ENCODE measurements at regions not wholly inside any gene's neighbourhood (a gene's known extent, or its start where the extent isn't known, plus 50 kb on each side); places are given as distances from the start of the nearest gene placed in this dataset.

DNA sequence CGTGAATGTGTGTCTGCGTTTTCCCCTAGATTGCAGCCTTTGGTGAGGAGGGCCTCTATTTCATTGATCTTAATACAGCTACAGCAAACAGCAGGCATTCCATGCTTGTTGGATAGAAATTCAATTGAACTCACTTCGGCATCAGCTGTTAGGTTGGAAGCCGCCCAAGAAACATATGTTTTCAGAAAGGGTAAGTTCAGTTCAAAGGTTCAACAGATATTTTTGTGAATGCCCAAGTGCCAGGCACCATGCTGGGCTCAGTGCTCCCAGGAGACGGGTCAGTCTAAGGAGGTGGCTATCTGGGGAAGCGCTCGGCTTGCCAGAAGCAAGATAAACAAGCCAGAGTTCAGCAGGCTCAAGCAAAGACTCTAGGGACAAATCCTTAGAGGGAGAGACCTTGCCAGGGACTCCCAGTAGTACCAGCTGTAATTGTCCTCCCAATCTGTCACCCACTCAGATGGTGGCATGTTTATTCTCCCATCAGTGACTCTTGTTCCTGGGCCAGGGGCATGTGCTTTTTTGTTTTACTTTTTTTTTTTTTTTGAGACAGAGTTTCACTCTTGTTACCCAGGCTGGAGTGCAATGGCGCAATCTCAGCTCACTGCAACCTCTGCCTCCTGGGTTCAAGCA is 64.5 kb upstream of the LARGE1 start:
- Histone ChIP-seq H3K4me1 (ENCODE audit: control insufficient read depth, extremely low read depth, insufficient read depth, low read length) (no peaks in the 10 kb centered on the region), H3K4me3 (ENCODE audit: control insufficient read depth in 2 of 3, extremely low read depth in 1 of 3, insufficient read depth in 2 of 3, low read depth in 1 of 3, low read length in 3 of 3) (no peak overlapping the region), H3K9me1 (ENCODE audit: control insufficient read depth, extremely low read depth, insufficient read depth, low read length) (no peaks in the 10 kb centered on the region), H3K27ac (ENCODE audit: control insufficient read depth, insufficient read depth, low read length) (no peak overlapping the region), H3K9me3 (ENCODE audit: control insufficient read depth, low read depth, low read length) (no peaks in the 10 kb centered on the region), H2AFZ (ENCODE audit: control insufficient read depth, low read length) (no peak overlapping the region), H3K4me2 (ENCODE audit: control insufficient read depth, extremely low read depth, insufficient read depth, low read depth, low read length) (no peak overlapping the region), H4K20me1 (ENCODE audit: control insufficient read depth, extremely low read depth, insufficient read depth, low read length) (no peaks in the 10 kb centered on the region), H3K27me3 (ENCODE audit: control insufficient read depth, extremely low read depth, insufficient read depth, low read length) (no peaks in the 10 kb centered on the region), H3K36me3 (ENCODE audit: control insufficient read depth in 2 of 2, extremely low read depth in 1 of 2, insufficient read depth in 2 of 2, low read length in 2 of 2) (no peaks in the 10 kb centered on the region), H3K9ac (ENCODE audit: control insufficient read depth, extremely low read depth, insufficient read depth, low read length) (no peak overlapping the region), H3K79me2 (ENCODE audit: control insufficient read depth, insufficient read depth, low read length) (no peaks in the 10 kb centered on the region)
- dilution Hi-C loops (cut with MboI; ENCODE audit: extremely low pct_ligation_motif_present, low sequenced_read_pairs), result no loop called here
- no peak for DNase-seq (ENCODE audit: low read depth, low spot score)
- FAIRE-seq, result no peak
- TF ChIP-seq CTCF (optimal IDR thresholded peaks at IDR 0.05 in 1 of 3, IDR thresholded peaks at IDR 0.05 in 1 of 3, conservative IDR thresholded peaks at IDR 0.05 in 1 of 3; ENCODE audit: extremely low read depth in 1 of 3, insufficient read depth in 2 of 3, low read length in 3 of 3) (no peak), EZH2 (IDR thresholded peaks at IDR 0.05; ENCODE audit: low read length) (no peak)

GRCh38 chr22:33985506-33985905 is 65.2 kb upstream of the LARGE1 start:
- H3K4me2 ChIP-seq (ENCODE audit: control insufficient read depth, extremely low read depth, insufficient read depth, low read depth, low read length), result no peak overlapping the region
- TF ChIP-seq EZH2 (IDR thresholded peaks at IDR 0.05; ENCODE audit: low read length) (no peak), CTCF (optimal IDR thresholded peaks at IDR 0.05 in 1 of 3, IDR thresholded peaks at IDR 0.05 in 1 of 3, conservative IDR thresholded peaks at IDR 0.05 in 1 of 3; ENCODE audit: extremely low read depth in 1 of 3, insufficient read depth in 2 of 3, low read length in 3 of 3) (no peak)
- H3K4me1 ChIP-seq (ENCODE audit: control insufficient read depth, extremely low read depth, insufficient read depth, low read length), result no peaks in the 10 kb centered on the region
- no peak overlapping the region for H3K4me3 ChIP-seq (ENCODE audit: control insufficient read depth in 2 of 3, extremely low read depth in 1 of 3, insufficient read depth in 2 of 3, low read depth in 1 of 3, low read length in 3 of 3)
- H3K9ac ChIP-seq (ENCODE audit: control insufficient read depth, extremely low read depth, insufficient read depth, low read length), result no peak overlapping the region
- no peaks in the 10 kb centered on the region for H3K79me2 ChIP-seq (ENCODE audit: control insufficient read depth, insufficient read depth, low read length)
- H3K36me3 ChIP-seq (ENCODE audit: control insufficient read depth in 2 of 2, extremely low read depth in 1 of 2, insufficient read depth in 2 of 2, low read length in 2 of 2), result no peaks in the 10 kb centered on the region
- H3K27me3 ChIP-seq (ENCODE audit: control insufficient read depth, extremely low read depth, insufficient read depth, low read length), result no peaks in the 10 kb centered on the region
- dilution Hi-C loops (cut with MboI; ENCODE audit: extremely low pct_ligation_motif_present, low sequenced_read_pairs), result no loop called here
- no peaks in the 10 kb centered on the region for H3K9me1 ChIP-seq (ENCODE audit: control insufficient read depth, extremely low read depth, insufficient read depth, low read length)
- no peaks in the 10 kb centered on the region for H3K9me3 ChIP-seq (ENCODE audit: control insufficient read depth, low read depth, low read length)
- FAIRE-seq (no peak), DNase-seq (ENCODE audit: low read depth, low spot score) (no peak)
- H4K20me1 ChIP-seq (ENCODE audit: control insufficient read depth, extremely low read depth, insufficient read depth, low read length), result no peaks in the 10 kb centered on the region
- H2AFZ ChIP-seq (ENCODE audit: control insufficient read depth, low read length), result no peak overlapping the region
- H3K27ac ChIP-seq (ENCODE audit: control insufficient read depth, insufficient read depth, low read length), result no peak overlapping the region

Data from keratinocyte (primary cell).